GM21367 (cell line): ENCODE measurements at regions not wholly inside any gene's neighbourhood (a gene's known extent, or its start where the extent isn't known, plus 50 kb on each side); places are given as distances from the start of the nearest gene placed in this dataset.

Experiments used
- ATAC-seq: cut with Tn5 transposase; IDR thresholded peaks from one replicate; pipeline ENCODE4 v1.9.1; 2021; ENCODE audit not compliant: unreplicated experiment

- no peak for ATAC-seq
These were observed 198.2 kb upstream of the PLEKHG7 start for GRCh38 chr12:92504594-92504981.

- ATAC-seq: no peak
These were observed 198.7 kb upstream of the PLEKHG7 start for GRCh38 chr12:92503971-92504593.

- ATAC-seq: peak; percentile 34
These were observed 199.5 kb upstream of the PLEKHG7 start for GRCh38 chr12:92503029-92503931.

GRCh38 chr12:92502417-92503028 lies 200.3 kb upstream of the PLEKHG7 start:
- ATAC-seq: peak; percentile 36

- ATAC-seq: peak; percentile 54
These were observed 206.0 kb upstream of the PLEKHG7 start for GRCh38 chr12:92496790-92497189.

GRCh38 chr12:92495108-92495507 lies 207.7 kb upstream of the PLEKHG7 start:
- no peak for ATAC-seq

- peak; percentile 44 for ATAC-seq
These were observed 209.0 kb upstream of the PLEKHG7 start for GRCh38 chr12:92493816-92494215.

- ATAC-seq: no peak
These were observed 209.8 kb upstream of the PLEKHG7 start for GRCh38 chr12:92492995-92493394.

- no peak for ATAC-seq
These were observed 210.5 kb upstream of the PLEKHG7 start for GRCh38 chr12:92492291-92492690.

GRCh38 chr12:92489781-92490180 lies 213.0 kb upstream of the PLEKHG7 start:
- ATAC-seq: no peak

GRCh38 chr12:92488735-92489134 lies 214.1 kb upstream of the PLEKHG7 start:
- no peak for ATAC-seq

GRCh38 chr12:92487138-92487485 lies 215.7 kb upstream of the PLEKHG7 start:
- ATAC-seq: no peak

- ATAC-seq: no peak
These were observed 216.2 kb upstream of the PLEKHG7 start for GRCh38 chr12:92486443-92487137.

- ATAC-seq: no peak
These were observed 217.1 kb upstream of the PLEKHG7 start for GRCh38 chr12:92485351-92486348.

GRCh38 chr12:92482599-92482998 lies 220.2 kb upstream of the PLEKHG7 start:
- ATAC-seq: no peak

GRCh38 chr12:92481066-92481465 lies 221.7 kb upstream of the PLEKHG7 start:
- ATAC-seq: no peak

- ATAC-seq: no peak
These were observed 224.1 kb upstream of the PLEKHG7 start for GRCh38 chr12:92478692-92479091.

- ATAC-seq: no peak
These were observed 225.9 kb upstream of the PLEKHG7 start for GRCh38 chr12:92476844-92477243.

- no peak for ATAC-seq
These were observed 229.2 kb upstream of the PLEKHG7 start for GRCh38 chr12:92473564-92473963.

- no peak for ATAC-seq
These were observed 230.6 kb upstream of the PLEKHG7 start for GRCh38 chr12:92472201-92472600.
